H1 (cell line): ENCODE measurements at regions not wholly inside any gene's neighbourhood (a gene's known extent, or its start where the extent isn't known, plus 50 kb on each side); places are given as distances from the start of the nearest gene placed in this dataset.

Experiments used
- BACH1 ChIP-seq: IDR thresholded peaks from 2 replicates; pipeline ENCODE4 v1.6.1; 2012; ENCODE audit warnings: low read length, improper control_type of control experiment
- BCL11A ChIP-seq, 2 experiments: IDR thresholded peaks; one replicate each; pipeline ENCODE4 v1.6.1; 2011; ENCODE audit warnings: low read depth in 2 of 2, low read length in 2 of 2, mild to moderate bottlenecking in 2 of 2
- CHD1 ChIP-seq: IDR thresholded peaks from 2 replicates; pipeline ENCODE4 v1.6.1; 2012; ENCODE audit warnings: low read depth, low read length, improper control_type of control experiment
- EZH2 ChIP-seq: fragments of 200-600 bp; sonication (generic); IDR thresholded peaks from 2 replicates; pipeline ENCODE4 v1.7.1; 2012; ENCODE audit warnings: low read depth, mild to moderate bottlenecking, moderate library complexity, low read length, inconsistent platforms; ENCODE audit not compliant: severe bottlenecking
- HDAC6 ChIP-seq: IDR thresholded peaks from one replicate; pipeline ENCODE4 v1.7.1; 2012; ENCODE audit warnings: low read depth, mild to moderate bottlenecking, inconsistent platforms, low read length, moderate library complexity
- JUN ChIP-seq: IDR thresholded peaks from 2 replicates; pipeline ENCODE4 v1.6.1; 2011; ENCODE audit warnings: low read depth, mild to moderate bottlenecking, improper control_type of control experiment, low read length
- POLR2A ChIP-seq, 2 experiments: IDR thresholded peaks; 1 replicate in 1 of 2; 2 replicates in 1 of 2; pipeline ENCODE4 v1.6.1; 2011; ENCODE audit warnings: low read depth in 2 of 2, low read length in 2 of 2, mild to moderate bottlenecking in 2 of 2; ENCODE audit errors: control extremely low read depth in 1 of 2
- POLR2AphosphoS5 ChIP-seq: IDR thresholded peaks from 2 replicates; pipeline ENCODE4 v1.6.1; 2011; ENCODE audit warnings: low read depth, low read length
- SIX5 ChIP-seq: IDR thresholded peaks from 2 replicates; pipeline ENCODE4 v1.6.1; 2011; ENCODE audit warnings: mild to moderate bottlenecking, low read depth, low read length
- TAF1 ChIP-seq: IDR thresholded peaks from 2 replicates; pipeline ENCODE4 v1.6.1; 2011; ENCODE audit warnings: mild to moderate bottlenecking, low read depth, low read length
- YY1 ChIP-seq: IDR thresholded peaks from 2 replicates; pipeline ENCODE4 v1.6.1; 2011; ENCODE audit warnings: low read depth, mild to moderate bottlenecking, low read length
- TF ChIP-seq, protein P1 (sequence below), 3 experiments: IDR thresholded peaks; 1 replicate in 2 of 3; 2 replicates in 1 of 3; pipeline versions ENCODE4 v1.5.1 to v1.6.1; 2011; ENCODE audit warnings: low read length in 3 of 3, mild to moderate bottlenecking in 3 of 3, inconsistent platforms in 2 of 3, low read depth in 1 of 3, moderate library complexity in 1 of 3; ENCODE audit not compliant: insufficient read depth in 1 of 3; ENCODE audit errors: control extremely low read depth in 1 of 3
- TF ChIP-seq, protein P2 (sequence below): IDR thresholded peaks from 2 replicates; pipeline ENCODE4 v1.6.1; 2012; ENCODE audit warnings: low read length, inconsistent platforms
- TF ChIP-seq, protein P3 (sequence below): IDR thresholded peaks from 2 replicates; pipeline ENCODE4 v1.6.1; 2011; ENCODE audit warnings: low read length, improper control_type of control experiment

DNA sequence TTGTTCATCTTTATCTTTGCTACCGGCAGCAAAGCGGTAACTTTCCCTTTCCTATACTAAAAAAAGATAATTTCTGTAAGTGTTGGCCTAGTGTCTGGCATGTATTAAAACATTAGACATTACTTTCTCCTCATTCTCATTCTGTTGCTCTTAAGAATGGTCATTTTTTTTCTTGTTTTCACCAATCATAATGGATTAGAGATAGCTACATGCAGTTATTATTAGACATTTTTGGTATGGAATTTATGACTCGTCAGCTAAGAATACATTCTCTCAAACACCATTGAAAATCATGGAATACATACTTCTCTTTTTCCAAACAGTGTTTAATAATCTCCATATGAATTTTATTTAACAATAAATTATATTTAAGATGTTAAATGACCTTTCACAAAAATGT is 1154.6 kb downstream of the BRINP3 start:
- TF ChIP-seq EZH2 (no peak), TAF1 (no peak), CHD1 (no peak), POLR2A (IDR thresholded peaks at IDR 0.05; ENCODE audit: control extremely low read depth in 1 of 2, low read depth in 2 of 2, low read length in 2 of 2) (no peak), HDAC6 (no peak), BCL11A (IDR thresholded peaks at IDR 0.05; ENCODE audit: low read depth in 2 of 2, low read length in 2 of 2) (no peak), YY1 (no peak), JUN (no peak), BACH1 (no peak), POLR2AphosphoS5 (no peak), SIX5 (no peak)
- TF ChIP-seq, protein P1, sequence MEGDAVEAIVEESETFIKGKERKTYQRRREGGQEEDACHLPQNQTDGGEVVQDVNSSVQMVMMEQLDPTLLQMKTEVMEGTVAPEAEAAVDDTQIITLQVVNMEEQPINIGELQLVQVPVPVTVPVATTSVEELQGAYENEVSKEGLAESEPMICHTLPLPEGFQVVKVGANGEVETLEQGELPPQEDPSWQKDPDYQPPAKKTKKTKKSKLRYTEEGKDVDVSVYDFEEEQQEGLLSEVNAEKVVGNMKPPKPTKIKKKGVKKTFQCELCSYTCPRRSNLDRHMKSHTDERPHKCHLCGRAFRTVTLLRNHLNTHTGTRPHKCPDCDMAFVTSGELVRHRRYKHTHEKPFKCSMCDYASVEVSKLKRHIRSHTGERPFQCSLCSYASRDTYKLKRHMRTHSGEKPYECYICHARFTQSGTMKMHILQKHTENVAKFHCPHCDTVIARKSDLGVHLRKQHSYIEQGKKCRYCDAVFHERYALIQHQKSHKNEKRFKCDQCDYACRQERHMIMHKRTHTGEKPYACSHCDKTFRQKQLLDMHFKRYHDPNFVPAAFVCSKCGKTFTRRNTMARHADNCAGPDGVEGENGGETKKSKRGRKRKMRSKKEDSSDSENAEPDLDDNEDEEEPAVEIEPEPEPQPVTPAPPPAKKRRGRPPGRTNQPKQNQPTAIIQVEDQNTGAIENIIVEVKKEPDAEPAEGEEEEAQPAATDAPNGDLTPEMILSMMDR (IDR thresholded peaks at IDR 0.05; ENCODE audit: control extremely low read depth in 1 of 3, insufficient read depth in 1 of 3, low read depth in 1 of 3, low read length in 3 of 3): no peak
- TF ChIP-seq, protein P2, sequence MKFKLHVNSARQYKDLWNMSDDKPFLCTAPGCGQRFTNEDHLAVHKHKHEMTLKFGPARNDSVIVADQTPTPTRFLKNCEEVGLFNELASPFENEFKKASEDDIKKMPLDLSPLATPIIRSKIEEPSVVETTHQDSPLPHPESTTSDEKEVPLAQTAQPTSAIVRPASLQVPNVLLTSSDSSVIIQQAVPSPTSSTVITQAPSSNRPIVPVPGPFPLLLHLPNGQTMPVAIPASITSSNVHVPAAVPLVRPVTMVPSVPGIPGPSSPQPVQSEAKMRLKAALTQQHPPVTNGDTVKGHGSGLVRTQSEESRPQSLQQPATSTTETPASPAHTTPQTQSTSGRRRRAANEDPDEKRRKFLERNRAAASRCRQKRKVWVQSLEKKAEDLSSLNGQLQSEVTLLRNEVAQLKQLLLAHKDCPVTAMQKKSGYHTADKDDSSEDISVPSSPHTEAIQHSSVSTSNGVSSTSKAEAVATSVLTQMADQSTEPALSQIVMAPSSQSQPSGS: no peak
- TF ChIP-seq, protein P3, sequence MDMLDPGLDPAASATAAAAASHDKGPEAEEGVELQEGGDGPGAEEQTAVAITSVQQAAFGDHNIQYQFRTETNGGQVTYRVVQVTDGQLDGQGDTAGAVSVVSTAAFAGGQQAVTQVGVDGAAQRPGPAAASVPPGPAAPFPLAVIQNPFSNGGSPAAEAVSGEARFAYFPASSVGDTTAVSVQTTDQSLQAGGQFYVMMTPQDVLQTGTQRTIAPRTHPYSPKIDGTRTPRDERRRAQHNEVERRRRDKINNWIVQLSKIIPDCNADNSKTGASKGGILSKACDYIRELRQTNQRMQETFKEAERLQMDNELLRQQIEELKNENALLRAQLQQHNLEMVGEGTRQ: no peak
